NCI-H1092 (cell line): ENCODE measurements at regions not wholly inside any gene's neighbourhood (a gene's known extent, or its start where the extent isn't known, plus 50 kb on each side); places are given as distances from the start of the nearest gene placed in this dataset.
"Not testable (repeated sequence)": the region's sequence is repeated elsewhere in the genome, so short reads cannot be mapped to it uniquely, and the experiment has no call there.

Source experiments
- DNase-seq: peaks from one replicate; lab custom pipeline; 2025; lab: John Stamatoyannopoulos, UW

DNA sequence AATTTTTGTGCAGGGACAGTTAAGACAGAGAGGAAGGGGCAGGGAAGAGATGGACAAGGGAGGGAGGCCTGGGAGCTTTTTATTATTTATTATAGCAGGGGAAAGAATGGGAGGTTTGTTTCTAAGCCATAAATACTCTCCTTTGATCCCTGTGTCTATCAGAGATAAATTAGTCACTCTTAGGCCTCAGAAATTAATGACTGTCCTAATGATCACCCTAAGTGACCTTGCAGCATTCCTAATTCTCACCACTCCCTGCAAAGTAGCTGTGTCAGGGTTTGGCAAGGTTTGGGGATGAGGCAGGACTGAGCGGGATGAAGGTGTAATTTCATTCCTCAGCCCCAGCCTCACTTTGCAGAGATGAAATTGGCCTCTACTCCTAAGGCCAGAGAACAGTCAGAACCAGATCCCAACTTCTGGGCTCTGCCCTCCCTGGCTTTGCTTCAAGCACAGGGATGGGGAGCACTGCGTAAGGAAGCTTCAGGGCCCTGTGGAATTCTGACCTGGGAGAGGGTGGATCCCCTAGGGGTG is 95.0 kb downstream of the TMEM17 start:
- no peak for DNase-seq

DNA sequence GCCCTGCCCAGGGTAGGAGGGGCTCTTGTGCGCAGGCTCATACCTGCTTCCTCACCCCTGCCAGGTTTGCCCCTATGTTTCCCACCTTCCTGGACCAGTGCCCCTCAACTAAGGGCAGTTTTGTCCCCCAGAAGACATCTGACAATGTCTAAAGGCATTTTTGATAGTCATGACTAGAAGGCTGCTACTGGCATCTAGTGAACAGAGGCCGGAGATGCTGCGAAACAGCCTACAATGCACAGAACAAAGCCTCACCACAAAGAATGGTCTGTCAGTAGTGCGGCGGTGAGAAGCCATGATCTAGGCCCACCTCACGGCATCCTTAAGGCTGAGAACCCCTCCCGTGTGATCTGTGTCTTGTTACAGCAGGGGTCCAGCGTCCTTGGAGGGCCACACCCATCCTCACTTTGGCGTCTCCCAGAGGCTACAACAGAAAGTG is 96.0 kb downstream of the TMEM17 start:
- DNase-seq = peak; percentile 8

DNA sequence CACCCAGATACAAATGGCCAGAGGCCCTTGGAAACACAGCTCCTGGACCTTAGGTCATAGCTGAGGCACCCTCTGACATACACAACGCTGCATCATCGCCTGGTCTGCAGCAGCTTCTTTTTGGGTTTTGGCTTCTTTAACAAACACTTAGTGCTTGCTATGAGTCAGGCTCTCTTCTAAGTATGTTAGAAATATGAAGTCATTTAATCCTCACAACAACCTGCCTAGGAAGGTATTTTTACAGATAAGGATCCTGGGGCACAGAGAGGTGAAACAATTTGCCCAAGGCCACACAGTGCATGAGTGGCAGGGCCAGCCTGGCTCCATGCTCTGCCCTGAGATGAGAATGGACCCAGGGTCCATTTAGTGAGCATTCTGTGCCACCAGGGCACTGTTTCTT is 96.6 kb downstream of the TMEM17 start:
- DNase-seq = no peak

DNA sequence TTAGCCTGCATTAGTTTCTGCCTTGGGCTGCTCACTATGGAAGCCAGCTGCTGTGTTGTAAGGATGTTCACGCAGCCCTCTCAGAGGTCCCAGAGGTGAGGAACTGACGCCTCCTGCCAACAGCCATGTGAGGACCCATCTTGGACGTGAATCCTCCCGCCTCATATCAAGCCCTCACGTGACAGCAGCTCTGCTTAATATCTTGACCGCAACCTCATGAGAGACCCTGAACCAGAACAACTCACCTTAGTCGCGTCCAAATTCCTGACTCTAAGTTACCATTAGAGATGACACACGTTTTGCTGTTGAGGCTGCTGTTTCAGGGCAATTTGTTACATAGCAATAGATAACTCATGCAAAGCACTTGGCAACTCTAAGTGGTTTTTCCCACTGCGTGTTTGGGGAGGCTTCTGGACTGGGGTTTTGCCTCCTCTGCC is 97.7 kb downstream of the TMEM17 start:
- DNase-seq = no peak

- DNase-seq = no peak
Measured at GRCh38 chr2:62407838-62408237, 98.2 kb downstream of the TMEM17 start.

- no peak for DNase-seq
Measured at GRCh38 chr2:62407401-62407800, 98.6 kb downstream of the TMEM17 start.

- no peak for DNase-seq
Measured at GRCh38 chr2:62406573-62407043, 99.4 kb downstream of the TMEM17 start.

DNA sequence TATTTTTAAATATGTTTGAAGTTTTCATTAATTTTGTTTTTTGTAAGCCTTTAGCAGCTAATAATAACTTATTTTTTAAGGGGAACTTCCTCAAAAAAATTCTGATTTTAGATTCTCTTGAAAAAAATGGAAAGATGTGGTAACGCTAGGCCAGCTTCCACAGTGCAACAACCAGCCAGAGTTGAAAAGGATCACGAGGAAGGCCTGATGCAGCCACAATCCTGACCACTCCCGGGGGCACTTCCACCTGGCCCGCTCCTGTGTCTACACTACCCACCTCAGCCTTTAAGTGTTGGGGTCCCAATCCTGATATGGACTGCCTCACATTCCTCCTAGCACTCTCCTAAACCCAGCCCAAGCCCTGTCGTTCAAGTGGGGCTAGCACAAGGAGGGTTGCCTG is 101.1 kb downstream of the TMEM17 start:
- DNase-seq = no peak

- no peak for DNase-seq
Measured at GRCh38 chr2:62402156-62402555, 103.8 kb downstream of the TMEM17 start.

- no peak for DNase-seq
Measured at GRCh38 chr2:62398356-62398755, 107.6 kb downstream of the TMEM17 start.

- no peak for DNase-seq
Measured at GRCh38 chr2:62396880-62397279, 109.1 kb downstream of the TMEM17 start.

GRCh38 chr2:62393293-62393692 is 112.7 kb downstream of the TMEM17 start:
- no peak for DNase-seq

GRCh38 chr2:62391696-62392095 is 114.3 kb downstream of the TMEM17 start:
- DNase-seq = no peak

- not testable (repeated sequence) for DNase-seq
Measured at GRCh38 chr2:62386378-62386777, 119.6 kb downstream of the TMEM17 start.

GRCh38 chr2:62383846-62384245 is 122.1 kb downstream of the TMEM17 start:
- DNase-seq = no peak

DNA sequence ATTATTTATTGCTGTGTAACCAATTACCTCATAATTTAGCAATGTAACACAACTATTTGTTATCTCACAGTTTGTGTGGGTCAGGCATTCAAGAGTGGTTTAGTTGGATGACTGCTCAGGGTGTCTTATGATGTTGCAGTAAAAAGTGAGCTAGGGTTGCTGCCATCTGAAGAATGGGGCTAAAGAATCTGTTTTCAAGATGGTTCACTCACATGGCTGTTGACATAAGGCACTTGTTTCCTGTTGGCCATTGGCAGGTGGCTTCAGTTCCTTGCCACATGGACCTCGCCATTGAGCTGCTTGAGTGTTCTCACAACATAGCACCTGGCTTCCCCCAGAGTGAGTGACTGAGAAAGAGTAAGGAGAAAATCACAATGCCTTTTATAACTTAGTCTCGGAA is 123.2 kb downstream of the TMEM17 start:
- no peak for DNase-seq

GRCh38 chr2:62382122-62382521 is 123.9 kb downstream of the TMEM17 start:
- DNase-seq = no peak

DNA sequence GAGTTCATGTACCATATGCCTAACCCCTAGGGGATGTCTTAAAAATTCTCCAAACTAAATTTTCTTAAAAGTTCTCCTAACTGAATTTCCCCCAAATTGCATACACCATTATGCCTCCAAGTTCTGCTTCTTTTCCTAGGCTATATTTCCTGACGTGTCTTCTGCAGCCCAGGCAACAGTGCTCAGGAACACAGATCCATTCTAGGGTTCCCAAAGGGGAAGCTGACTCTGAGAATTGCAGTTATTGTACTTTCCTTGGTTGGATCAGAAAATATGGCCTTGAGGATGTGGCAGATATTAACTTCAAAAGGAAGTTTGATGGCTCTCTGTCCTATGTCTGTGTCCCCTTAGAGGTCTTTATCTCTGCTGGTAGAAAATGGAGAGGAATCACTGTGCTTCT is 124.3 kb downstream of the TMEM17 start:
- no peak for DNase-seq

DNA sequence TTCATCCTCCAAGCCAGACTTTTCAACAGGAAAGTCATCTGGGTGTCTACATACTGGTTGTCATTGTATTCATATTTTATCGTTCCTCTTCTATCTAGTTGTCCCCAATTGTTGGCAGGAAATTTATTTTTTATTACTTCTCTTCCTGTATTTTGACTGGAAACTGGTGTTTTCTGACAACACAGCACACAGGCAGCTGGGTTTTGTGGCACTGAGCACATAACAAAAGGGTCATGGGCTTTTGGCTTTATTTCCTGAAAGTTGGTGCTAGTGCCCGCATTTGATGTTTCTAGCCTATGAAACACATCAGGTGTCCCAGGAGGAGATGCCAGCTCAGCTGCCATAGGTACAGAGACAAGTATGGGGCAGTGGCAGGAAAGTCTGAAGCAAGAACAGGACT is 126.4 kb downstream of the TMEM17 start:
- DNase-seq = no peak

DNA sequence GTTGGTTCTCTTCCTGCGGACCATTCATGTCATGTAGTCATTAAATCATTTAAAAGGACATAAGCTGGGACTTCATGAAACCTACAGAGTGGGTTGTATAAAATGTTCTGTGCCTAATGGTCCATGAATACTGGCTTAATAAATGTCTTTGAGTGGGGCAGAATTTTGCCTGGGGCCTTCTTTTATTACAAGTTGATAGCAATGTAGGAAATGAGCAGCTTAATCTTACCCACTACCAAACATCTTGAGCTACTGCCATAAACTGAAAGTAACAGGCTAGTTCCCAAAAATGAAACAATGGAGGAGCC is 130.9 kb downstream of the TMEM17 start:
- DNase-seq = no peak

DNA sequence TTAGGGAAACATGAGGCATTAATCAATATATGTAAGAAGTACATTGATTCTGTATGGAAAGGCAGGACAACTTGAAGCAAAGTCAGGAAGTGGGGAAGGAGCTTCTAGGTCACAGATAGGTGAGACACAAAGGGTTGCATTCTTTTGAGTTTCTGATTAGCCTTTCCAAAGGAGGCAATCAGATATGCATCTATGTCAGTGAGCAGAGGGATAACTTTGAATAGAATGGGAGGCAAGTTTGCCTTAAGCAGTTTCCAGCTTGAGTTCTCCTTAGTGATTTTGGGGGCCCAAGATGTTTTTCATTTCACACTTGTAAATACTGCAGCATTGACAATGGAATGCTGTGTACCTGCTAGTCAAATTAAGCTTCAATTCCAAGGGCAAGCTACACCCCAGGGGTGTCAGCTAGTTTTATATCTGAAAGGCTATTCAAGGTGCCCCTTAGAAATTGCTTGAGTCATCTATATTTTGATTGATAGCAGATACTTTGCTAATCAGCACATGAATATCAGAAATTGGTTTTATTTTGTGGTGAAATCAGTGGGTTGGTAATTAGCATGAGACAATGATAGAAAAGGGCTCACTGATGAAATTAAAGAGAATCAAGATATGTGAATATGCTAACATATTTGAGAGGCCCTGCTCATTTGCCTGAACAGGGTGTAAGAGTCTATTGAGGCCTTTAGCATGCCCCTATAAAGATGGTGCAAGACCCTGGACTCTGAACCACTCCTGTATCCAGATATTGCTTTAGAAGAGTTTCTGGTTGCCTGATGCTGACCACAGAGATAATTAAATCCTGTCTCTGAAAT is 131.5 kb downstream of the TMEM17 start:
- DNase-seq = no peak

- DNase-seq = no peak
Measured at GRCh38 chr2:62372824-62373223, 133.2 kb downstream of the TMEM17 start.

DNA sequence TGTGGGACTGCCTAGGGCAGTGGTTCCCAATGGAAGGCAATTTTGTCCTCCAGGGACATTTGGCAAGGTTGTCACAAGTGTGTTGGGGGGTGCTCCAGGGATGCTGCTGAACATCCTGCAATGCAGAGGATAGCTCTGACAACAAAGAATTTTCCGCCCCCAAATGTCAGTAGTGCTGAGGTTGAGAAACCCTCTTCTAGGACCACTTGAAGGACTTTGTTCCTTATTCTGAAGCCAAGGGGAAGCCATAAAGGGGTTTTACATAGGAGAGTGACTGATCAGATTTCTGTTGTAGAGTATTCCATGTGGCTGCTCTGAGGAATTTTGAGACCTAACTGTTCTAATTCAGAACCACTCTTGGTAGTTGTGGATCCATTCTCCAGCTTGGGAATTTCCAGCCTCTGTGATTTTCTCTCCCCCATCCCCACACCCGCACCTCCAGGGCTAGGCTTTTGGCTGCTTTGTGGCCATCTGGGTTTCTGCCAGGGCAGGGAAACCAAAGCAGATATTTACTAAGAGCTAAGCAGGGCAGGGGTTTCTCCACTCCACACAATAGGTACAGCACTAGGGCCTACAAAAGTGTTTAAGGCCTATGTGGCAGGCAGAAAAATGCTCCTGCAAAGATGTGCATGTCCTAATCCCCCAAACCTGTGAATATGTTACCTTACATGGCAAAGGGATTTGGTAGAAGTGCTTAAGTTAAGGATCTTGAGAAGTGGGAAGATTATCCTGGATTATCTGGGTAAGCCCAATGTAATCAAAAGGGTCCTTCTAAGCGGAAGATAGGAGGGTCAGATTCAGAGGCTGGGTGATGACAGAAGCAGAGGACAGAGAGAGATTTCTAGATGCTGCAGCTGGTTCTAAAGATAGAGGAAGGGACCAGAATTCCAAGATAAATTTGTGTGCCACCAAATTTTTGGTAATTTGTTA is 135.4 kb downstream of the TMEM17 start:
- no peak for DNase-seq
